Gastrocnemius medialis (tissue), 4 donors: ENCODE measurements at regions not wholly inside any gene's neighbourhood (a gene's known extent, or its start where the extent isn't known, plus 50 kb on each side); places are given as distances from the start of the nearest gene placed in this dataset.

Source experiments
- POLR2A ChIP-seq, 2 donors: fragments of 450-650 bp; IDR thresholded peaks; one replicate each; pipeline ENCODE4 v1.6.1; 2017; ENCODE audit warnings: antibody characterized with exemption in 2 of 2, mild to moderate bottlenecking in 2 of 2, moderate library complexity in 2 of 2
- TF ChIP-seq, protein P1 (sequence below), 5 experiments: fragments of 450-650 bp in 3 of 5; fragments of 200-600 bp in 2 of 5; sonication (generic) in 2 of 5; IDR thresholded peaks in 4 of 5; conservative IDR thresholded peaks in 1 of 5; 1 replicate in 4 of 5; 2 replicates in 1 of 5; pipeline ENCODE4 v1.5.1; 2016 to 2019; ENCODE audit warnings: antibody characterized with exemption in 5 of 5, mild to moderate bottlenecking in 3 of 5, moderate library complexity in 3 of 5

DNA sequence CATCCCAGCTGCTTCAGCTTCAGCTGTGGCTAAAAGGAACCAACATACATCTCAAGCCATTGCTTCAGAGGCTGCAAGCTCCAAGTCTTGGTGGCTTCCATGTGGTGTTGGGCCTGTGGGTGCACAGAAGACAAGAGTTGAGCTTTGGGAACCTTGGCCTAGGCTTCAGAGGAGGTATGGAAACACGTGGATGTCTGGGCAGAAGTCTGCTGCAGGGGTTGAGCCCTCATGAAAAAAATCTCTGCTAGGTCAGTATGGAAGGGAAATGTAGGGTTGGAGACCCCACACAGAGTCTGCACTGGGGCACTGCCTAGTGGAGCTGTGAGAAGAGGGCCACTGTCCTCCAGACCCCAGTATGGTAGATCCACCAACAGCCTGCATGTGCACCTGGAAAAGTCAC is 279.3 kb downstream of the MZT1 start:
- TF ChIP-seq, protein P1, sequence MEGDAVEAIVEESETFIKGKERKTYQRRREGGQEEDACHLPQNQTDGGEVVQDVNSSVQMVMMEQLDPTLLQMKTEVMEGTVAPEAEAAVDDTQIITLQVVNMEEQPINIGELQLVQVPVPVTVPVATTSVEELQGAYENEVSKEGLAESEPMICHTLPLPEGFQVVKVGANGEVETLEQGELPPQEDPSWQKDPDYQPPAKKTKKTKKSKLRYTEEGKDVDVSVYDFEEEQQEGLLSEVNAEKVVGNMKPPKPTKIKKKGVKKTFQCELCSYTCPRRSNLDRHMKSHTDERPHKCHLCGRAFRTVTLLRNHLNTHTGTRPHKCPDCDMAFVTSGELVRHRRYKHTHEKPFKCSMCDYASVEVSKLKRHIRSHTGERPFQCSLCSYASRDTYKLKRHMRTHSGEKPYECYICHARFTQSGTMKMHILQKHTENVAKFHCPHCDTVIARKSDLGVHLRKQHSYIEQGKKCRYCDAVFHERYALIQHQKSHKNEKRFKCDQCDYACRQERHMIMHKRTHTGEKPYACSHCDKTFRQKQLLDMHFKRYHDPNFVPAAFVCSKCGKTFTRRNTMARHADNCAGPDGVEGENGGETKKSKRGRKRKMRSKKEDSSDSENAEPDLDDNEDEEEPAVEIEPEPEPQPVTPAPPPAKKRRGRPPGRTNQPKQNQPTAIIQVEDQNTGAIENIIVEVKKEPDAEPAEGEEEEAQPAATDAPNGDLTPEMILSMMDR (IDR thresholded peaks at IDR 0.05 in 4 of 5, conservative IDR thresholded peaks at IDR 0.05 in 1 of 5): no peak
- TF ChIP-seq POLR2A (IDR thresholded peaks at IDR 0.05): no peak
